HEK293T (cell line): ENCODE measurements at regions not wholly inside any gene's neighbourhood (a gene's known extent, or its start where the extent isn't known, plus 50 kb on each side); places are given as distances from the start of the nearest gene placed in this dataset.
"Not testable (repeated sequence)": the region's sequence is repeated elsewhere in the genome, so short reads cannot be mapped to it uniquely, and the experiment has no call there.

ENCODE experiments used
- CTCF ChIA-PET: fragments of 350-600 bp; formaldehyde crosslinking; extraction: SDS; loops from one replicate; lab custom pipeline; 2021; ENCODE audit warnings: antibody characterized with exemption, inconsistent platforms; lab: Yijun Ruan, JAX
- POLR2A ChIA-PET: fragments of 350-600 bp; formaldehyde crosslinking; extraction: SDS; loops from one replicate; lab custom pipeline; 2020; ENCODE audit warnings: antibody characterized with exemption, inconsistent platforms; lab: Yijun Ruan, JAX
- DNase-seq: peaks from one replicate; pipeline ENCODE4 v3.0.0; 2012; ENCODE audit warnings: mixed read lengths; ENCODE audit errors: extremely low spot score
- ARNT ChIP-seq: fragments of 450-650 bp; IDR thresholded peaks from 2 replicates; pipeline ENCODE4 v1.6.1; 2017; ENCODE audit warnings: mild to moderate bottlenecking
- BHLHE40 ChIP-seq: fragments of 450-650 bp; IDR thresholded peaks from 2 replicates; pipeline ENCODE4 v1.6.1; 2016; ENCODE audit warnings: mild to moderate bottlenecking, moderate library complexity, borderline replicate concordance
- CTBP1 ChIP-seq: fragments of 450-650 bp; IDR thresholded peaks from 2 replicates; pipeline ENCODE4 v1.6.1; 2016; ENCODE audit warnings: borderline replicate concordance
- ELF4 ChIP-seq: fragments of 450-650 bp; IDR thresholded peaks from 2 replicates; pipeline ENCODE4 v1.6.1; 2017; ENCODE audit warnings: antibody characterized with exemption
- FOXA1 ChIP-seq: fragments of 450-650 bp; IDR thresholded peaks from 2 replicates; pipeline ENCODE4 v1.6.1; 2016; ENCODE audit warnings: mild to moderate bottlenecking
- FOXK2 ChIP-seq: fragments of 450-650 bp; IDR thresholded peaks from 2 replicates; pipeline ENCODE4 v1.6.1; 2016; ENCODE audit warnings: mild to moderate bottlenecking
- FOXM1 ChIP-seq: fragments of 450-650 bp; IDR thresholded peaks from 2 replicates; pipeline ENCODE4 v1.6.1; 2017; ENCODE audit warnings: mild to moderate bottlenecking, borderline replicate concordance
- HDGF ChIP-seq: fragments of 450-650 bp; IDR thresholded peaks from 2 replicates; pipeline ENCODE4 v1.6.1; 2017; ENCODE audit warnings: antibody characterized with exemption, borderline replicate concordance
- L3MBTL2 ChIP-seq: fragments of 450-650 bp; conservative IDR thresholded peaks from 2 replicates; pipeline ENCODE4 v1.6.1; 2016; ENCODE audit warnings: mild to moderate bottlenecking
- LEF1 ChIP-seq: fragments of 450-650 bp; IDR thresholded peaks from 2 replicates; pipeline ENCODE4 v1.6.1; 2017; ENCODE audit warnings: mild to moderate bottlenecking, borderline replicate concordance
- NFRKB ChIP-seq: fragments of 450-650 bp; IDR thresholded peaks from 2 replicates; pipeline ENCODE4 v1.6.1; 2016; ENCODE audit warnings: mild to moderate bottlenecking, moderate library complexity
- SP1 ChIP-seq: fragments of 450-650 bp; IDR thresholded peaks from 2 replicates; pipeline ENCODE4 v1.6.1; 2017
- SUZ12 ChIP-seq: fragments of 450-650 bp; IDR thresholded peaks from 2 replicates; pipeline ENCODE4 v1.6.1; 2016; ENCODE audit warnings: mild to moderate bottlenecking
- TARDBP ChIP-seq: fragments of 450-650 bp; IDR thresholded peaks from 2 replicates; pipeline ENCODE4 v1.6.1; 2016
- ZNF384 ChIP-seq: fragments of 450-650 bp; IDR thresholded peaks from 2 replicates; pipeline ENCODE4 v1.6.1; 2016
- TF ChIP-seq, protein P1 (sequence below): fragments of 450-650 bp; IDR thresholded peaks from 2 replicates; pipeline ENCODE4 v1.6.1; 2016

- ChIA-PET CTCF (no interaction called here), POLR2A (interaction anchor here (1.6 kb wide), 1 partner anchor 16 kb away, joined by 4 read pairs; no protein-coding TSS in a partner anchor)
Observed at GRCh38 chr14:92240658-92241057, 82.3 kb upstream of the SLC24A4 start.

GRCh38 chr14:92241966-92242595 is 80.9 kb upstream of the SLC24A4 start:
- no peak for DNase-seq
- CTCF ChIA-PET, result no interaction called here
- POLR2A ChIA-PET, result no interaction called here
- no peak for TF ChIP-seq CTBP1
- no peak for TF ChIP-seq ELF4
- no peak for TF ChIP-seq FOXK2
- TF ChIP-seq NFRKB, result no peak
- TF ChIP-seq L3MBTL2, result no peak
- TF ChIP-seq, protein P1, sequence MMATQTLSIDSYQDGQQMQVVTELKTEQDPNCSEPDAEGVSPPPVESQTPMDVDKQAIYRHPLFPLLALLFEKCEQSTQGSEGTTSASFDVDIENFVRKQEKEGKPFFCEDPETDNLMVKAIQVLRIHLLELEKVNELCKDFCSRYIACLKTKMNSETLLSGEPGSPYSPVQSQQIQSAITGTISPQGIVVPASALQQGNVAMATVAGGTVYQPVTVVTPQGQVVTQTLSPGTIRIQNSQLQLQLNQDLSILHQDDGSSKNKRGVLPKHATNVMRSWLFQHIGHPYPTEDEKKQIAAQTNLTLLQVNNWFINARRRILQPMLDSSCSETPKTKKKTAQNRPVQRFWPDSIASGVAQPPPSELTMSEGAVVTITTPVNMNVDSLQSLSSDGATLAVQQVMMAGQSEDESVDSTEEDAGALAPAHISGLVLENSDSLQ, result no peak
- no peak for TF ChIP-seq HDGF
- TF ChIP-seq ARNT, result no peak
- TF ChIP-seq FOXM1, result no peak
- TF ChIP-seq BHLHE40, result no peak
- no peak for TF ChIP-seq TARDBP

More at GRCh38 chr14:92240658-92241057, 82.3 kb upstream of the SLC24A4 start:
- no peak for DNase-seq
- no peak for TF ChIP-seq ARNT
- no peak for TF ChIP-seq L3MBTL2
- TF ChIP-seq ZNF384, result no peak
- no peak for TF ChIP-seq FOXM1
- no peak for TF ChIP-seq SP1
- no peak for TF ChIP-seq BHLHE40
- no peak for TF ChIP-seq HDGF
- no peak for TF ChIP-seq FOXK2
- no peak for TF ChIP-seq NFRKB
- TF ChIP-seq LEF1, result no peak
- no peak for TF ChIP-seq CTBP1
- TF ChIP-seq FOXA1, result no peak
- TF ChIP-seq ELF4, result no peak
- TF ChIP-seq SUZ12, result no peak
- TF ChIP-seq, protein P1, result no peak
- TF ChIP-seq TARDBP, result no peak

DNA sequence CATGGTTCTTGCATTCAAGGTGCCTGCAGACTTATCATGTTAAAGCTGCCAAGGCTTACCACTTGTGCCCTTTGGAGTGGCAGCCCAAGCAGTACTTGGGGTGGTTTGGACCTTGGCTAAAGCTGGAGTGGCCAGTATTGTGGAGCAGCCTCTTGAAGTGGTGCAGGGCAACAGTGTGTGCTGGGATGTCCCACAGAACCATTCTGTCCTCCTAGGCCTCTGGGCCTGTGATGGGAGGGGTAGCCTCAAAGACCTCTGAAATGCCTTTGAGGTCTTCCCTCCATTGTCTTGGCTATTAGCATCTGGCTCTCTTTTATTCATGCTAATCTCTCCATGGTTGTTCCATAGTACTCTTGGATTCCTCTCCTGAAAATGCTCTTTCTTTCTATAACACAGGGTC is 78.2 kb upstream of the SLC24A4 start:
- ChIA-PET CTCF (no interaction called here), POLR2A (no interaction called here)
- TF ChIP-seq HDGF, result no peak
- DNase-seq, result no peak

DNA sequence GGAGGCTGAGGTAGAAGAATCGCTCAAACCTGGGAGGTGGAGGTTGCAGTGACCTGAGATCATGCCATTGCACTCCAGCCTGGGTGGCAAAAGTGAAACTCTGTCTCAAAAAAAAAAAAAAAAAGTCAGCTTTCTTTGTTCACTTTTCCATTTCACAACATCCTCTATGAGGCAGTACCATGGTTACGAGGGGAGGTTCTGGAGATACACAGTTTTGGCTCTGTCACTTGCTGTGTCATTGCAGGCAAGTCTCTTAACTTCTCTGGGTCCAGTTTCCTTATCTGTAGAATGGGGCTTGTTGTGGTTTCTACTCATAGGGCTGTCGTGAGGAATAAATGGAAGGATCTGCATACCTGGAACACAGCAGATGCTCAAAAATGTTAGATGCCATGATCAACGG is 75.6 kb upstream of the SLC24A4 start:
- ChIA-PET CTCF (no interaction called here), POLR2A (no interaction called here)
- no peak for TF ChIP-seq BHLHE40
- no peak for DNase-seq

- no peak for TF ChIP-seq LEF1
- TF ChIP-seq NFRKB, result no peak
- no peak for TF ChIP-seq CTBP1
- TF ChIP-seq ZNF384, result no peak
- TF ChIP-seq HDGF, result no peak
- no peak for TF ChIP-seq FOXM1
- no peak for TF ChIP-seq SP1
- CTCF ChIA-PET, result interaction anchor here (0.6 kb wide), 1 partner anchor 107 kb away, joined by 3 read pairs; no protein-coding TSS in a partner anchor
- POLR2A ChIA-PET, result no interaction called here
- no peak for DNase-seq
Observed at GRCh38 chr14:92247947-92248346, 75.0 kb upstream of the SLC24A4 start.

- TF ChIP-seq HDGF (no peak), CTBP1 (no peak), ARNT (no peak), TARDBP (no peak), ELF4 (no peak), SUZ12 (no peak), L3MBTL2 (no peak), SP1 (no peak), NFRKB (no peak), BHLHE40 (no peak)
- TF ChIP-seq, protein P1, result no peak
- DNase-seq, result no peak
- ChIA-PET POLR2A (no interaction called here), CTCF (interaction anchor here (0.6 kb wide), 2 partner anchors 108 to 701 kb away, joined by 3 read pairs; no protein-coding TSS in a partner anchor)
Observed at GRCh38 chr14:92248696-92249095, 74.3 kb upstream of the SLC24A4 start.

DNA sequence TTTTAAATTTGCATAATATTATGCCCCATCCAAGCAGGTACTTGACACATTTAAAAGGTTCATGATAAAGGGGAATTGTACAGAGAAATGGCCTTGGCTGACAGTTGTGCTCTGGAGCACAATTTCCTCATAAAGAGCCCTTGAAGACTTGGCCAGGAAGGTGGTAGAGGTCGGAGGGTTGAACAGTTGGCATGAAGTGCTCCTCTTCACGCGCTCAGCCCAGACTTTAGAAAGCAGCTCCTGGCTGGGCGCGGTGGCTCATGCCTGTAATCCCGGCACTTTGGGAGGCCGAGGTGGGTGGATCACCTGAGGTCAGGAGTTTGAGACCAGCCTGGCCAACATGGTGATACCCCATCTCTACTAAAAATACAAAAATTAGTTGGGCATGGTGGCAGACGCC is 72.6 kb upstream of the SLC24A4 start:
- POLR2A ChIA-PET, DNase-seq, CTCF ChIA-PET: not testable (repeated sequence)
